GM18519 (cell line): ENCODE measurements at regions not wholly inside any gene's neighbourhood (a gene's known extent, or its start where the extent isn't known, plus 50 kb on each side); places are given as distances from the start of the nearest gene placed in this dataset.

ENCODE experiments used
- ATAC-seq: cut with Tn5 transposase; IDR thresholded peaks from one replicate; pipeline ENCODE4 v1.9.1; 2021; ENCODE audit warnings: mild to moderate bottlenecking, moderate library complexity; ENCODE audit not compliant: unreplicated experiment, low FRiP score

GRCh38 chr4:13142191-13142590, 341.9 kb downstream of the RAB28 start:
- no peak for ATAC-seq

GRCh38 chr4:13137390-13137789, 346.8 kb downstream of the RAB28 start:
- ATAC-seq = no peak

- ATAC-seq = no peak
Measured at GRCh38 chr4:13133700-13134099, 350.4 kb downstream of the RAB28 start.

GRCh38 chr4:13130848-13131247, 353.3 kb downstream of the RAB28 start:
- no peak for ATAC-seq

GRCh38 chr4:13129095-13129494, 355.0 kb downstream of the RAB28 start:
- ATAC-seq = no peak

GRCh38 chr4:13126976-13127910, 356.9 kb downstream of the RAB28 start:
- no peak for ATAC-seq

- ATAC-seq = no peak
Measured at GRCh38 chr4:13118633-13119032, 365.5 kb downstream of the RAB28 start.

GRCh38 chr4:13117185-13117584, 367.0 kb downstream of the RAB28 start:
- ATAC-seq = no peak

- ATAC-seq = no peak
Measured at GRCh38 chr4:13112030-13112429, 372.1 kb downstream of the RAB28 start.

- ATAC-seq = no peak
Measured at GRCh38 chr4:13109536-13109935, 374.6 kb downstream of the RAB28 start.

- ATAC-seq = no peak
Measured at GRCh38 chr4:13108096-13108495, 376.0 kb downstream of the RAB28 start.

GRCh38 chr4:13103382-13104015, 380.6 kb downstream of the RAB28 start:
- ATAC-seq = no peak

GRCh38 chr4:13102092-13102742, 381.9 kb downstream of the RAB28 start:
- no peak for ATAC-seq

- no peak for ATAC-seq
Measured at GRCh38 chr4:13097971-13098370, 386.2 kb downstream of the RAB28 start.

- ATAC-seq = no peak
Measured at GRCh38 chr4:13095722-13096121, 388.4 kb downstream of the RAB28 start.

- ATAC-seq = no peak
Measured at GRCh38 chr4:13093170-13093569, 391.0 kb downstream of the RAB28 start.

- no peak for ATAC-seq
Measured at GRCh38 chr4:13092702-13093101, 391.4 kb downstream of the RAB28 start.

GRCh38 chr4:13089659-13089998, 394.5 kb downstream of the RAB28 start:
- no peak for ATAC-seq

- ATAC-seq = no peak
Measured at GRCh38 chr4:13088726-13089658, 395.1 kb downstream of the RAB28 start.

- no peak for ATAC-seq
Measured at GRCh38 chr4:13087041-13087440, 397.1 kb downstream of the RAB28 start.
